Psoas muscle (tissue), 7 donors: ENCODE measurements at regions not wholly inside any gene's neighbourhood (a gene's known extent, or its start where the extent isn't known, plus 50 kb on each side); places are given as distances from the start of the nearest gene placed in this dataset.

Experiments
- ATAC-seq, 4 donors: fragments of 200-7000 bp; cut with Tn5 transposase; one replicate each; pipeline ENCODE4 v1.9.1; 2020; ENCODE audit warnings: moderate library complexity in 3 of 4, mild to moderate bottlenecking in 2 of 4
- DNase-seq, 2 donors: peaks; one replicate each; pipeline ENCODE4 v3.0.0-alpha.2; 2020
- H3K27ac ChIP-seq: fragments of 200-600 bp; one replicate; pipeline ENCODE4 v1.8.0; 2022
- H3K27me3 ChIP-seq, 3 donors: fragments of 200-600 bp in 1 of 3; one replicate each; pipeline versions ENCODE4 v1.6.1 to v1.8.0; 2013 to 2022; ENCODE audit warnings: low read length in 2 of 3, mild to moderate bottlenecking in 2 of 3, moderate library complexity in 1 of 3; ENCODE audit not compliant: insufficient read depth in 3 of 3
- H3K36me3 ChIP-seq, 2 donors: fragments of 200-600 bp in 1 of 2; one replicate each; pipeline versions ENCODE4 v1.6.1 to v1.8.0; 2013 to 2022; ENCODE audit warnings: low read depth in 1 of 2, mild to moderate bottlenecking in 1 of 2, moderate library complexity in 1 of 2; ENCODE audit not compliant: insufficient read depth in 1 of 2
- H3K4me1 ChIP-seq: fragments of 200-600 bp; one replicate; pipeline ENCODE4 v1.8.0; 2022
- H3K4me3 ChIP-seq: fragments of 200-600 bp; one replicate; pipeline ENCODE4 v1.8.0; 2022; ENCODE audit warnings: mild to moderate bottlenecking
- H3K9me3 ChIP-seq: fragments of 200-600 bp; one replicate; pipeline ENCODE4 v1.8.0; 2022
- WGBS, 3 donors: extraction: QIAGEN DNeasy Blood & Tissue Kit; methylation state at CpG; one replicate each; pipeline versions ENCODE4 v1.1.6 to v1.1.7; 2013; 5-methylcytosine and 5-hydroxymethylcytosine counted together
- intact Hi-C, 2 donors: fragments of 100-400 bp; cut with DNase I; formaldehyde crosslinking; loops; one replicate each; pipeline versions ENCODE4 v1.11.0 to v1.14.2; 2022
- TF ChIP-seq, protein P1 (sequence below): fragments of 200-600 bp; IDR thresholded peaks from one replicate; pipeline ENCODE4 v1.8.0; 2022; ENCODE audit warnings: antibody characterized with exemption
- donor health status: healthy with polysubstance abuse.
- donor health status: DM: no; HTN: no; CAD: no; lungs with moderate emphysema.
- donor health status: Bipolar disorder and iron deficiency.
- donor health status: healthy.
- donor health status: DM: yes; HTN: yes; CAD: no.
- donor health status: DM: no; HTN: no; CAD: no.
- donor health status: DM: yes; HTN: yes; CAD: no.

DNA sequence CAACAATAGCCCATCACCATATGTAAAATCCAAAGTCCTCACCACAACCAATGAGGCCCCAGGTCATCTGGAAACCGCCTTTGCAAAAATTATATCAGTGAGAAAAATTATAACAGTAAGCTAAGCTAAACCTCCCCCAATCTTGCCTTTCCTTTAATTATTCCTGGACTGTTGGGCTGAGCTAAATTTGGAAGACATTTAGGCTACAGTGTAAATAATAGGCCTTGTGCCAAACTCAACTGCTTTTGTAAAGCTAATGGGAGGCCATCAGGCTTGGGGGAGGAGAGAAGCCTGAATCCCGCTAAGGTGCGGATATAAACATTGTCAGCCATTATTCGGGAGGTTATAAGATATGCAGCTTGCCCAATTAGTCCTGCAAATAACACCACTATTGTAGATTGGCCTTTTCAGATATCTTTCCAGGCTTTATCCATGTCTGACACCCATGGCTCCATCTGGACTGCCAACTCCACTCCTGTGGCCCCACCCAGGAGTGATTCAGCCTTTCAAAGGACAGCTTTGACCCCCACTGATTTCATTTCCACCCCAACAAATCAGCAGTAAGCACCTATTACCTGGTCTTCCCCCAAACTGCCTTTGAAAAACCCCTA, 53.0 kb upstream of the CA12 start:
- H3K4me1 ChIP-seq: peaks cover 6% of the 10 kb centered on the region
- H3K27ac ChIP-seq: no peak overlapping the region
- TF ChIP-seq, protein P1, sequence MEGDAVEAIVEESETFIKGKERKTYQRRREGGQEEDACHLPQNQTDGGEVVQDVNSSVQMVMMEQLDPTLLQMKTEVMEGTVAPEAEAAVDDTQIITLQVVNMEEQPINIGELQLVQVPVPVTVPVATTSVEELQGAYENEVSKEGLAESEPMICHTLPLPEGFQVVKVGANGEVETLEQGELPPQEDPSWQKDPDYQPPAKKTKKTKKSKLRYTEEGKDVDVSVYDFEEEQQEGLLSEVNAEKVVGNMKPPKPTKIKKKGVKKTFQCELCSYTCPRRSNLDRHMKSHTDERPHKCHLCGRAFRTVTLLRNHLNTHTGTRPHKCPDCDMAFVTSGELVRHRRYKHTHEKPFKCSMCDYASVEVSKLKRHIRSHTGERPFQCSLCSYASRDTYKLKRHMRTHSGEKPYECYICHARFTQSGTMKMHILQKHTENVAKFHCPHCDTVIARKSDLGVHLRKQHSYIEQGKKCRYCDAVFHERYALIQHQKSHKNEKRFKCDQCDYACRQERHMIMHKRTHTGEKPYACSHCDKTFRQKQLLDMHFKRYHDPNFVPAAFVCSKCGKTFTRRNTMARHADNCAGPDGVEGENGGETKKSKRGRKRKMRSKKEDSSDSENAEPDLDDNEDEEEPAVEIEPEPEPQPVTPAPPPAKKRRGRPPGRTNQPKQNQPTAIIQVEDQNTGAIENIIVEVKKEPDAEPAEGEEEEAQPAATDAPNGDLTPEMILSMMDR: no peak
- no peak overlapping the region for H3K4me3 ChIP-seq
- no peaks in the 10 kb centered on the region for H3K27me3 ChIP-seq
- intact Hi-C loops: no loop called here
- ATAC-seq (no peak), DNase-seq (no peak)
- H3K36me3 ChIP-seq: no peaks in the 10 kb centered on the region
- 82 to 93% (median 89%) methylated on average over 4 of the region's 4 CpGs for WGBS, 3 donors
- H3K9me3 ChIP-seq: no peaks in the 10 kb centered on the region

DNA sequence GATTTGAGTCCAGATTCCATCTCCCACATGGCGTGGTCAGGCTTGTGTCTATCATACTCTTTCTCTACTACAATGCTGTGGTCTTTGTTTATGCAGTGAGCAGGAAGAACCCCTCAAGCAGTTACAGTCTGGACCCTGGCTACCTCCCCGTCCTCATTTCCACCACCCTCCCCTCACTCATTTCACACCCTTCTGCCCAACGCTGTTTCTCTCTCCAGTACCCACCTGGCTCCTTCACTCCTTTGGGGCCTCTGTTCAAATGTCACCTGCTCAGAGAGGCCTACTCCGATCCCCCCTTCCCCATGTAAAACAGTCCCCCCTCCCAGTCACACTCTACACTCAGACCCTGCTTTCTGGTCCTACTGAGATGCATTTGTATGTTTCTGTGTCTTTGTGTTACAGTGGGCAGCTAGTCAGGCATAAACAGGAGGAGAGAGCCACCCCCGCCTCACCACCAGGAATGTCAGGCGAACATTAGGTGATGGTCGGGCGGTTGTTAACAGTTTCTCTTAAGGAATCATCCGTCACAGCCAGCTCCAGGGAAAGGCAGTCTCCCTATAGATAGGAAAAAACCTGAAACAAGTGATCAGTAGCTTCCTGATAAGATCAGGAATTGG, 53.7 kb upstream of the CA12 start:
- Histone ChIP-seq H3K4me1 (peaks cover 6% of the 10 kb centered on the region), H3K27me3 (no peaks in the 10 kb centered on the region), H3K4me3 (no peak overlapping the region), H3K9me3 (no peaks in the 10 kb centered on the region), H3K27ac (no peak overlapping the region), H3K36me3 (no peaks in the 10 kb centered on the region)
- ATAC-seq (no peak), DNase-seq (no peak)
- 98 to 99% (median 99%) methylated on average over 9 of the region's 9 CpGs for WGBS, 3 donors
- TF ChIP-seq, protein P1: no peak
- intact Hi-C loops: no loop called here

DNA sequence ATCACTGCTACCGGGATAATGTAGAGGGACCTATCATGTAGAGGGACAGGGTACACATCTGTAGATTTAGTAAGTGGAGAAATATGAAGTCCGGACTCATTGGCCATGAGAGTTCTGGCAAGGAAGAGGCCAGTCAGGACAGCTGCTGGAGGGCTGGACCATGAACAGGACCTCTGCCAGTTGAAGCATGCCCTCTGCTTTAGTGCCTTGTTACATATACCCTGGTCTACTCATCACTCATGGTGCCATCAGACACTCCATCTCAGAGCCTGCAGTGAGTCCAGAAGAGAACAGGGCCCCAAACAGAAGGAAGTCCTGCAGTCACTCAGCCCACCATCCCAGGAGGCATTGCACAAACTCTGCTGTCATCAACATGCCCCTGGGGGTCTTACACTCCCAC, 54.7 kb upstream of the CA12 start:
- H3K27me3 ChIP-seq: no peaks in the 10 kb centered on the region
- H3K4me1 ChIP-seq: peaks cover 6% of the 10 kb centered on the region
- peak overlapping the region; percentile 41 for H3K27ac ChIP-seq
- peak in 1 of 4 donors; percentile 45 for ATAC-seq
- H3K36me3 ChIP-seq: no peaks in the 10 kb centered on the region
- intact Hi-C loops: no loop called here
- no peak for DNase-seq
- no peak overlapping the region for H3K4me3 ChIP-seq
- WGBS, 3 donors: 50 to 64% (median 58%) methylated on average over 2 of the region's 2 CpGs
- TF ChIP-seq, protein P1: no peak
- no peaks in the 10 kb centered on the region for H3K9me3 ChIP-seq

DNA sequence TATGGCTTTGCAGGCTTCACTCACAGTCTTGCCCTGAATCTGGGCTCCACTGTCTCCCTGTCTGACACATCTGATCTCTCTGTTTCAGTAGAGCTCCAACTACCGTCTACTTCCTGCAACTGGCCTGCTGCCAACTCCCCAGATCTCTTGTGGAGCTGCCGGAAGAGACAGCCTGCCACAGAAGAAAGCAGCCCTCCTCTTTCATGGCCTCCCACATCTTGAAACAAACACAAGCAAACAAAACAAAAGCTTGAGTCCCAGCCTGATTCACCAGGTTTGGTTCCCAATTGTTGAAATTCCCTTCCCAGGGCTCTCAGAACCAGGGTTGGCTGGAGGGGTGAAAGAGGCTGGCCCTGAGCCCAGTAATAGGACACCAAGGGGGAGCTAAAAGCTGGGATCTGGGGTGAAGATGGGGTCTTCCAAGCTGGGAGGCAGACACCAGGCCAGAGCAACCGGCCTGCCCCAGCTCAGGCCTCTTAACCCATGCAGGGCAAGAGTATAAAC, 55.3 kb upstream of the CA12 start:
- peak; percentile 76 to 90 for DNase-seq
- Histone ChIP-seq H3K27me3 (no peaks in the 10 kb centered on the region), H3K9me3 (no peaks in the 10 kb centered on the region), H3K36me3 (no peaks in the 10 kb centered on the region), H3K4me3 (no peak overlapping the region), H3K27ac (peak overlapping the region; percentile 41), H3K4me1 (peaks cover 6% of the 10 kb centered on the region)
- ATAC-seq: peak; percentile 44 to 82 (median 64)
- TF ChIP-seq, protein P1: no peak
- WGBS, 3 donors: 10 to 20% (median 18%) methylated on average over 3 of the region's 3 CpGs
- intact Hi-C loops: no loop called here
